ENCODE measurements at regions not wholly inside any gene's neighbourhood (a gene's known extent, or its start where the extent isn't known, plus 50 kb on each side); places are given as distances from the start of the nearest gene placed in this dataset.

GRCh38 chr15:100718075-100718980, 115.9 kb downstream of the ASB7 start:
- DNase-seq (ENCODE audit: low read depth in 6 of 9, low spot score in 9 of 9) = no peak
- H3K27ac ChIP-seq (ENCODE audit: low read depth in 1 of 2, low read length in 1 of 2) = no peak overlapping the region
- no peaks in the 10 kb centered on the region for H3K27me3 ChIP-seq (ENCODE audit: control insufficient read depth in 2 of 2, insufficient read depth in 1 of 2, low read length in 1 of 2)
- WGBS = 90% methylated on average over 22 of the region's 22 CpGs
- H3K4me1 ChIP-seq (ENCODE audit: control insufficient read depth in 2 of 2, insufficient read depth in 2 of 2, low read length in 2 of 2) = no peaks in the 10 kb centered on the region
- no peaks in the 10 kb centered on the region for H3K9me3 ChIP-seq (ENCODE audit: control insufficient read depth in 2 of 2, insufficient read depth in 1 of 2, low read length in 1 of 2)
- no peaks in the 10 kb centered on the region for H3K36me3 ChIP-seq (ENCODE audit: control insufficient read depth in 2 of 2, insufficient read depth in 2 of 2, low read length in 1 of 2)
- no peak overlapping the region for H3K4me3 ChIP-seq (ENCODE audit: low read length in 2 of 2)

DNA sequence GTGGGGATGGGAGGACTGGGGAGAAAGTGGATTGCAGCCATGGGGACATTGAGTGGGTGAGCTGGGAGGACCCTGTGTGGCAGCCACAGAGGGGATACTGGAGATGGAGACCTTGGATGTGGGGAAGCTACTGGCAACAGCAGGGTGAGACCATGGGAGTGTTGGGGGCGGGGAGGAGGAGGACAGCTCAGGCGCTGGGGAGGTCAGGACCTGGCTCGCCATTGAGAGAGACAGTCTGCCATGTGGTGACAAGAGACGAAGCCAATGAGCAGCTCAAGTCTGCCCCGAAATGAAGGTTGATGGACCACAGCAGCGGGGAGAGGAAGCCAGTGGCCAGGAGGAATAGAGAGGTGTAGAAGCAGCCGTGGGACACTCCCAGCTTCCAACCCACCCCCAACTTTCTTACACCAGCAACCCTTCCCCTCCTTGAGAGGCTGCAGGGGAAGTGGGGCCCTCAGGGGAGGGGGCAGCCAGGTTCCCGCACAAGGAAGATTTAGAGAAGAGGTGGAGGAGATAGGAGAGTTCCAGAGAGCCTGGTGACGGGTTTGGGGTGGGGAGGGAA, 118.1 kb downstream of the ASB7 start:
- WGBS = 72% methylated on average over 9 of the region's 9 CpGs
- Histone ChIP-seq H3K4me3 (ENCODE audit: low read length in 2 of 2) (no peak overlapping the region), H3K4me1 (ENCODE audit: control insufficient read depth in 2 of 2, insufficient read depth in 2 of 2, low read length in 2 of 2) (no peaks in the 10 kb centered on the region), H3K27me3 (ENCODE audit: control insufficient read depth in 2 of 2, insufficient read depth in 1 of 2, low read length in 1 of 2) (no peaks in the 10 kb centered on the region), H3K27ac (ENCODE audit: low read depth in 1 of 2, low read length in 1 of 2) (no peak overlapping the region), H3K36me3 (ENCODE audit: control insufficient read depth in 2 of 2, insufficient read depth in 2 of 2, low read length in 1 of 2) (no peaks in the 10 kb centered on the region), H3K9me3 (ENCODE audit: control insufficient read depth in 2 of 2, insufficient read depth in 1 of 2, low read length in 1 of 2) (no peaks in the 10 kb centered on the region)
- DNase-seq (ENCODE audit: low read depth in 6 of 9, low spot score in 9 of 9) = no peak

- Histone ChIP-seq H3K4me1 (ENCODE audit: control insufficient read depth in 2 of 2, insufficient read depth in 2 of 2, low read length in 2 of 2) (no peaks in the 10 kb centered on the region), H3K27me3 (ENCODE audit: control insufficient read depth in 2 of 2, insufficient read depth in 1 of 2, low read length in 1 of 2) (no peaks in the 10 kb centered on the region), H3K36me3 (ENCODE audit: control insufficient read depth in 2 of 2, insufficient read depth in 2 of 2, low read length in 1 of 2) (no peaks in the 10 kb centered on the region), H3K27ac (ENCODE audit: low read depth in 1 of 2, low read length in 1 of 2) (peak overlapping the region; percentile 11 to 18), H3K4me3 (ENCODE audit: low read length in 2 of 2) (no peak overlapping the region), H3K9me3 (ENCODE audit: control insufficient read depth in 2 of 2, insufficient read depth in 1 of 2, low read length in 1 of 2) (peaks cover 0 to 2% of the 10 kb centered on the region in 2 donors)
- WGBS = 83% methylated on average over 12 of the region's 12 CpGs
- no peak for DNase-seq (ENCODE audit: low read depth in 6 of 9, low spot score in 9 of 9)
Measured at GRCh38 chr15:100721758-100722550, 119.6 kb downstream of the ASB7 start.

DNA sequence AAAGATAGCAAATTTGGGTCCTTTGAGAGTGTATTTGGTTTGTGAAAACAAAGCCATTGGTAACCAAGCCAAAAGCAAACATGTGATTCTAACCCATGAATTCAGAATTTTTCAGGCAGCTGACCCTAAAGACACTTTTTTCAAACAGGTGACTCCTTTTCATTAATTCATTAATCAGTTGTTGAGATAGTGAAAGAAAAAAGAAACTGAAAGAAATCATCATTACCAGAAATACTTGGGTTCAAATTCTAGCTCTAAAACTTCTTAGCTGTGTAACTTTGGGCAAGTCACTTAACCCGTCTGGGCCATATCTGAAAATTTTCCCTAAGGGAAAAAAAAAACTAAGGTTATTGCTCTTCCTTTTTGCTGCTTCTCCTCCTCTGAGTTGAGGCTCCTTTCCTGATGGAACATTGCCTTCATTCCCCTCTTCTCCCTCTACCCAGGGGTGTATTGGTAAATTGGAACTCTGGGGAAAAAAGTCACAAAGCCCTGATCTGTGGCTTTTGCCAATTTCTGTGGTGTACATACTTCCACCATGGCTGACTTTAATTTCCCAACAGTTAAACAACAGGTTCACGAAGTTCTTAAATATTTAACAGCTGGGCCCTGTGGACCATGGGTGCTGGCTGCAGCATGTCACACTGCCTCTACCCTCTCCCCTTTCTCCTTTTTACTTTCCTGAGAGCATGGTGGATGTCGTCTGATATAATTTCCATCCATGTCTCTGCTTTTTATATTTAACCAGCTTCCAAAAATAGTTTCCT, 120.3 kb downstream of the ASB7 start:
- Histone ChIP-seq H3K4me3 (ENCODE audit: low read length in 2 of 2) (no peak overlapping the region), H3K27me3 (ENCODE audit: control insufficient read depth in 2 of 2, insufficient read depth in 1 of 2, low read length in 1 of 2) (no peaks in the 10 kb centered on the region), H3K36me3 (ENCODE audit: control insufficient read depth in 2 of 2, insufficient read depth in 2 of 2, low read length in 1 of 2) (no peaks in the 10 kb centered on the region), H3K27ac (ENCODE audit: low read depth in 1 of 2, low read length in 1 of 2) (peak overlapping the region in 1 of 2 donors; percentile 37), H3K4me1 (ENCODE audit: control insufficient read depth in 2 of 2, insufficient read depth in 2 of 2, low read length in 2 of 2) (no peaks in the 10 kb centered on the region), H3K9me3 (ENCODE audit: control insufficient read depth in 2 of 2, insufficient read depth in 1 of 2, low read length in 1 of 2) (peaks cover 0 to 2% of the 10 kb centered on the region in 2 donors)
- WGBS = 86% methylated on average over 3 of the region's 3 CpGs
- DNase-seq (ENCODE audit: low read depth in 6 of 9, low spot score in 9 of 9) = no peak

DNA sequence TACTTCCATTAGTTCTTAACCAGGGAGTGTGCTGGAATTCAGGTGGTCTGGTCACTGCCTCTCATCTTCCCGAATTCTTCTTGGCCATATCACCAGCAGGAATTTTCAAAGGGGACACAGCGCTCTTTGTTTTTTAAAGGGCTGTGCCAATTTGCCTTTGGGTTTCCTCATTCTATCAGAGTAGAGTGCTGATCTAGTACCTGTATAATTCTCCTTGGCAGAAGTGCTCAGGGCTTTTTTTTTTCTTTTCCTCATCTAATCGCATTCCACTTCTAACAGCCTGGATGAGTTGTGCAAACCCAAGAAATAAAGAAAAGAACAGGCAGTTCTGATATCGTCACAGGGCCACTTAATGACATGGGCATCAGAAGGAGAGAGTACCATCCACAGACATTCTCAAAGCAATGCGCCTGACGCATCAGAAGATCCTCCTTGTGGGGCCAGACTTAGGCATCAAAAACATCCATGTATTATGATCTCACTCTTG, 121.0 kb downstream of the ASB7 start:
- Histone ChIP-seq H3K27ac (ENCODE audit: low read depth in 1 of 2, low read length in 1 of 2) (no peak overlapping the region), H3K9me3 (ENCODE audit: control insufficient read depth in 2 of 2, insufficient read depth in 1 of 2, low read length in 1 of 2) (peaks cover 0 to 2% of the 10 kb centered on the region in 2 donors), H3K36me3 (ENCODE audit: control insufficient read depth in 2 of 2, insufficient read depth in 2 of 2, low read length in 1 of 2) (no peaks in the 10 kb centered on the region), H3K27me3 (ENCODE audit: control insufficient read depth in 2 of 2, insufficient read depth in 1 of 2, low read length in 1 of 2) (no peaks in the 10 kb centered on the region), H3K4me3 (ENCODE audit: low read length in 2 of 2) (no peak overlapping the region), H3K4me1 (ENCODE audit: control insufficient read depth in 2 of 2, insufficient read depth in 2 of 2, low read length in 2 of 2) (no peaks in the 10 kb centered on the region)
- DNase-seq (ENCODE audit: low read depth in 6 of 9, low spot score in 9 of 9) = no peak
- WGBS = 96% methylated on average over 6 of the region's 6 CpGs

- WGBS = 91% methylated on average over 10 of the region's 10 CpGs
- no peak overlapping the region for H3K27ac ChIP-seq (ENCODE audit: low read depth in 1 of 2, low read length in 1 of 2)
Measured at GRCh38 chr15:100725121-100726069, 123.0 kb downstream of the ASB7 start.

GRCh38 chr15:100726070-100726420, 123.7 kb downstream of the ASB7 start:
- no peak overlapping the region for H3K4me3 ChIP-seq (ENCODE audit: low read length in 2 of 2)
- H3K27me3 ChIP-seq (ENCODE audit: control insufficient read depth in 2 of 2, insufficient read depth in 1 of 2, low read length in 1 of 2) = no peaks in the 10 kb centered on the region
- WGBS = 97% methylated on average over 7 of the region's 7 CpGs
- H3K36me3 ChIP-seq (ENCODE audit: control insufficient read depth in 2 of 2, insufficient read depth in 2 of 2, low read length in 1 of 2) = no peaks in the 10 kb centered on the region
- no peaks in the 10 kb centered on the region for H3K4me1 ChIP-seq (ENCODE audit: control insufficient read depth in 2 of 2, insufficient read depth in 2 of 2, low read length in 2 of 2)
- no peak overlapping the region for H3K27ac ChIP-seq (ENCODE audit: low read depth in 1 of 2, low read length in 1 of 2)
- H3K9me3 ChIP-seq (ENCODE audit: control insufficient read depth in 2 of 2, insufficient read depth in 1 of 2, low read length in 1 of 2) = peaks cover 0 to 2% of the 10 kb centered on the region in 2 donors
- no peak for DNase-seq (ENCODE audit: low read depth in 6 of 9, low spot score in 9 of 9)

More at GRCh38 chr15:100725121-100726069, 123.0 kb downstream of the ASB7 start:
- H3K9me3 ChIP-seq (ENCODE audit: control insufficient read depth in 2 of 2, insufficient read depth in 1 of 2, low read length in 1 of 2) = peaks cover 0 to 2% of the 10 kb centered on the region in 2 donors
- DNase-seq (ENCODE audit: low read depth in 6 of 9, low spot score in 9 of 9) = no peak
- H3K4me1 ChIP-seq (ENCODE audit: control insufficient read depth in 2 of 2, insufficient read depth in 2 of 2, low read length in 2 of 2) = no peaks in the 10 kb centered on the region
- H3K36me3 ChIP-seq (ENCODE audit: control insufficient read depth in 2 of 2, insufficient read depth in 2 of 2, low read length in 1 of 2) = no peaks in the 10 kb centered on the region
- H3K4me3 ChIP-seq (ENCODE audit: low read length in 2 of 2) = no peak overlapping the region
- H3K27me3 ChIP-seq (ENCODE audit: control insufficient read depth in 2 of 2, insufficient read depth in 1 of 2, low read length in 1 of 2) = no peaks in the 10 kb centered on the region

All from thymus (tissue), 11 donors.